Smooth muscle cell (in vitro differentiated cells): ENCODE measurements at regions not wholly inside any gene's neighbourhood (a gene's known extent, or its start where the extent isn't known, plus 50 kb on each side); places are given as distances from the start of the nearest gene placed in this dataset.
A peak's percentile ranks its signal among the peaks of the same experiment; 100 is the strongest.
"Not testable (repeated sequence)": the region's sequence is repeated elsewhere in the genome, so short reads cannot be mapped to it uniquely, and the experiment has no call there.

Experiments used
- DNase-seq: peaks from one replicate; lab custom pipeline; 2025; ENCODE audit not compliant: unreplicated experiment; lab: John Stamatoyannopoulos, UW
- H2AFZ ChIP-seq: fragments of 200-600 bp; sonication (generic); 2 replicates; pipeline ENCODE4 v1.6.0; 2016; ENCODE audit warnings: antibody characterized with exemption, low read depth, mild to moderate bottlenecking
- H3F3A ChIP-seq: fragments of 200-600 bp; sonication (generic); 2 replicates; pipeline ENCODE4 v1.6.0; 2017; ENCODE audit warnings: antibody characterized with exemption, low read depth
- H3K27ac ChIP-seq: fragments of 200-600 bp; sonication (generic); 2 replicates; pipeline ENCODE4 v1.5.1; 2016; ENCODE audit warnings: low read depth, mild to moderate bottlenecking
- H3K27me3 ChIP-seq: fragments of 200-600 bp; sonication (generic); 2 replicates; pipeline ENCODE4 v1.6.1; 2016; ENCODE audit warnings: low read depth, mild to moderate bottlenecking
- H3K36me3 ChIP-seq: fragments of 200-600 bp; sonication (generic); 2 replicates; pipeline ENCODE4 v1.5.1; 2016; ENCODE audit warnings: low read depth
- H3K4me1 ChIP-seq: fragments of 200-600 bp; sonication (generic); 2 replicates; pipeline ENCODE4 v1.5.1; 2016; ENCODE audit warnings: low read depth
- H3K4me2 ChIP-seq: fragments of 200-600 bp; sonication (generic); 2 replicates; pipeline ENCODE4 v1.6.0; 2016; ENCODE audit warnings: mild to moderate bottlenecking
- H3K4me3 ChIP-seq: fragments of 200-600 bp; sonication (generic); 2 replicates; pipeline ENCODE4 v1.5.1; 2016; ENCODE audit warnings: mild to moderate bottlenecking
- H3K79me2 ChIP-seq: fragments of 200-600 bp; sonication (generic); 2 replicates; pipeline ENCODE4 v1.6.0; 2016; ENCODE audit warnings: low read depth, mild to moderate bottlenecking
- H3K9ac ChIP-seq: fragments of 200-600 bp; sonication (generic); 2 replicates; pipeline ENCODE4 v1.6.0; 2016; ENCODE audit warnings: low read depth
- H3K9me3 ChIP-seq: fragments of 200-600 bp; sonication (generic); replicated peaks from 2 replicates; pipeline ENCODE4 v1.5.1; 2016; ENCODE audit warnings: low read depth
- H4K20me1 ChIP-seq: fragments of 200-600 bp; sonication (generic); 2 replicates; pipeline ENCODE4 v1.6.0; 2016; ENCODE audit warnings: low read depth
- WGBS: methylation state at CpG from one replicate; pipeline ENCODE4 v1.1.7; 2016; ENCODE audit warnings: low lambda C conversion rate; 5-methylcytosine and 5-hydroxymethylcytosine counted together
- TF ChIP-seq, protein P1 (sequence below): fragments of 200-600 bp; sonication (generic); IDR thresholded peaks from 2 replicates; pipeline ENCODE4 v1.5.1; 2017; ENCODE audit warnings: borderline replicate concordance, mild to moderate bottlenecking, antibody characterized with exemption; ENCODE audit not compliant: insufficient read depth, poor library complexity, severe bottlenecking

DNA sequence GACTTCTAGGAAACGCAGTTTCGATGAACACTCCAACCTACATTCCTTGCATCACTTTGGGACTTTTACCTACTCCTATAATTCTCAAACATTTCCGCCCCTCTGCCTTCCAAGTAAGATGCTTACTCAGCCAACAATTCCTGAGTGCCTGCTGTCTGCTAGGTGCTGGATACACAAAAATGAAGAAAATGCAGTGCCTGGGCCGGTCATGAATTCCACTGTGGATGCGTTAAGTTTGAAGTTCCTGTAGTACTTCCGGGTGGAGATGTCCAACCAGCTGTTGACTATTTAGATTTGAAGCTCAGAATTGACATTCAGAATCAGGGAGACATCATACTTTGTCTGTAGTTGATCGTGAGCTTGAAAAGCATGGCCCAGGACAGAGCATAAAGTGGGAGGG lies 89.2 kb downstream of the LYZL1 start:
- Histone ChIP-seq H3K9ac (no peak overlapping the region), H3K4me3 (no peak overlapping the region), H3F3A (no peaks in the 10 kb centered on the region), H2AFZ (no peak overlapping the region), H3K36me3 (no peaks in the 10 kb centered on the region), H3K27me3 (no peaks in the 10 kb centered on the region), H3K9me3 (no peaks in the 10 kb centered on the region), H3K79me2 (no peaks in the 10 kb centered on the region), H3K27ac (no peak overlapping the region), H3K4me2 (no peak overlapping the region), H3K4me1 (no peaks in the 10 kb centered on the region), H4K20me1 (no peaks in the 10 kb centered on the region)
- 85% methylated on average over 7 of the region's 7 CpGs for WGBS
- no peak for DNase-seq
- TF ChIP-seq, protein P1, sequence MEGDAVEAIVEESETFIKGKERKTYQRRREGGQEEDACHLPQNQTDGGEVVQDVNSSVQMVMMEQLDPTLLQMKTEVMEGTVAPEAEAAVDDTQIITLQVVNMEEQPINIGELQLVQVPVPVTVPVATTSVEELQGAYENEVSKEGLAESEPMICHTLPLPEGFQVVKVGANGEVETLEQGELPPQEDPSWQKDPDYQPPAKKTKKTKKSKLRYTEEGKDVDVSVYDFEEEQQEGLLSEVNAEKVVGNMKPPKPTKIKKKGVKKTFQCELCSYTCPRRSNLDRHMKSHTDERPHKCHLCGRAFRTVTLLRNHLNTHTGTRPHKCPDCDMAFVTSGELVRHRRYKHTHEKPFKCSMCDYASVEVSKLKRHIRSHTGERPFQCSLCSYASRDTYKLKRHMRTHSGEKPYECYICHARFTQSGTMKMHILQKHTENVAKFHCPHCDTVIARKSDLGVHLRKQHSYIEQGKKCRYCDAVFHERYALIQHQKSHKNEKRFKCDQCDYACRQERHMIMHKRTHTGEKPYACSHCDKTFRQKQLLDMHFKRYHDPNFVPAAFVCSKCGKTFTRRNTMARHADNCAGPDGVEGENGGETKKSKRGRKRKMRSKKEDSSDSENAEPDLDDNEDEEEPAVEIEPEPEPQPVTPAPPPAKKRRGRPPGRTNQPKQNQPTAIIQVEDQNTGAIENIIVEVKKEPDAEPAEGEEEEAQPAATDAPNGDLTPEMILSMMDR = no peak

DNA sequence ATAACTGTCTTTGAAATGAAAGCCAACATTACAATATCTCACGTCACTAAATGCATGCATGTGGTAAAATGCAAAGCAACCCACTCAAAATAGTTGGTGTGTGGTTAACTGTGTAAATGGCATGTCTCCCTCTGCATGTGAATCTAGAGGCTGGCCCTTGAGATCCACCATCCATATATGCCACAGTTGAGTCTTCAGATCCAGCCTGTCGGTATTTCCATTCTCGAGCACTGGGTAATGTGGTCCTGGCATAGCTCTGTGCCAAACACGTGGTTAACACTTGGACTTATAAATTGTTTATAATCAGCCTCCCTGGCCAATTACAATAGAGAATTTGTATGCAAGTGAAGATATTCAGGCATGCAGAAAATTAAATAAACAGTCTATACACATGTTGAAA lies 90.3 kb downstream of the LYZL1 start:
- H4K20me1 ChIP-seq = no peaks in the 10 kb centered on the region
- H3K4me1 ChIP-seq = no peaks in the 10 kb centered on the region
- H2AFZ ChIP-seq = no peak overlapping the region
- H3K36me3 ChIP-seq = no peaks in the 10 kb centered on the region
- no peaks in the 10 kb centered on the region for H3F3A ChIP-seq
- no peak overlapping the region for H3K9ac ChIP-seq
- no peak overlapping the region for H3K4me3 ChIP-seq
- H3K9me3 ChIP-seq = no peaks in the 10 kb centered on the region
- H3K27ac ChIP-seq = no peak overlapping the region
- WGBS = 63% methylated on average over 4 of the region's 4 CpGs
- TF ChIP-seq, protein P1 = no peak
- no peak for DNase-seq
- no peaks in the 10 kb centered on the region for H3K27me3 ChIP-seq
- no peaks in the 10 kb centered on the region for H3K79me2 ChIP-seq
- no peak overlapping the region for H3K4me2 ChIP-seq

DNA sequence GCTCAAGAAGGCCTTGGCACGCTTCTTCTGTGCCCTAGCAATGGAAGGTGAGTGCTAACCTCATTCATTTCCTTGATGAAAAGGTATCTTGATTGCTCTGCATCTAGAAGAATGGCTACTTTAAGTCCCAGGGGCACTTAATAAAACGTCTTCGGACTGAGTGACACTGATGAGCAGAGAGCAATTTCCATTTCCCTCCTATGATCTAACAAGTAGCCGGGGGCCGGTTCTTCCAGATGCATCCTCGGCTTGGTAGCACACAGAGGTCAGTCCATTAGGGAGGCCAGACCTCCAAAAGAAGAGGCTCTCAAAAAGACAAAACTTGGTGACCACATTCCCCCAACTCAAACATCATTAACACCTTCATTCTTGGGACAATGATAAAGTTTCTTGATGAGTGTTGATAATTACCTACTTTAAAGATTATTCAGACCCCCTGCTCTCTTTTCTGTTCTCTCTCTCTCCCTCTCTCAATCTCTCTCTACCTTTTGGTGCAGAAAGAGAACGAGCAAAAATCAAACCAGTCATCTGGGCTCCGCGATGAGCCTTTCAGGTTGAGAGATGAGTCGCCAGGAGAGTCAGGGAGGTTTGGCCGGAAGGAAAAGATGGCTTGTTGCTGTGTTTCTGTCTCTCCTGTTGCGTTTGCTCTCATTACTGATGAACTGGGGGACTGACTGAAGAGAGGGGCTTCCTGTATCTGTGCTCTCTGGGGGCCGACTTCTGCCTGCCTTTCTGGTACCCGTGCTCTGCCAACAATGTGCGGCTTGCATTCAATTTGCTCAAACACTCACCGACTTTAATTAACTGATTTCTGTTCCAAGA lies 91.1 kb downstream of the LYZL1 start:
- H3K27me3 ChIP-seq, H3K27ac ChIP-seq, DNase-seq, H3F3A ChIP-seq, H3K79me2 ChIP-seq, H3K9me3 ChIP-seq, H3K4me3 ChIP-seq, H3K4me1 ChIP-seq, H3K4me2 ChIP-seq, H3K9ac ChIP-seq, H4K20me1 ChIP-seq, H3K36me3 ChIP-seq: not testable (repeated sequence)
- H2AFZ ChIP-seq = peak overlapping the region; percentile 37
- 88% methylated on average over 16 of the region's 16 CpGs for whole genome bisulfite sequencing

- H3K9ac ChIP-seq, H3F3A ChIP-seq, H3K36me3 ChIP-seq, H3K4me3 ChIP-seq, H4K20me1 ChIP-seq, H3K79me2 ChIP-seq, H2AFZ ChIP-seq, DNase-seq, H3K27me3 ChIP-seq, H3K4me2 ChIP-seq, H3K9me3 ChIP-seq, H3K4me1 ChIP-seq, H3K27ac ChIP-seq: not testable (repeated sequence)
- WGBS = 59% methylated on average over 16 of the region's 16 CpGs
These were observed 92.0 kb downstream of the LYZL1 start for GRCh38 chr10:29380599-29381511.
